Heart right ventricle (tissue), 16 donors: ENCODE measurements at regions not wholly inside any gene's neighbourhood (a gene's known extent, or its start where the extent isn't known, plus 50 kb on each side); places are given as distances from the start of the nearest gene placed in this dataset.

Source experiments
- ATAC-seq, 8 donors: fragments of 200-7000 bp; cut with Tn5 transposase; one replicate each; pipeline ENCODE4 v1.9.1; 2020; ENCODE audit warnings: mild to moderate bottlenecking in 8 of 8, moderate library complexity in 8 of 8, moderate number of reproducible peaks in 1 of 8
- DNase-seq, 2 donors: peaks; one replicate each; pipeline ENCODE4 v3.0.0-alpha.2; 2020
- H3K27ac ChIP-seq, 10 donors: fragments of 200-600 bp; sonication (generic) in 2 of 10; one replicate each; pipeline versions ENCODE4 v1.5.0 to v1.8.0; 2020 to 2022; ENCODE audit warnings: mild to moderate bottlenecking in 3 of 10
- H3K27me3 ChIP-seq, 7 donors: fragments of 200-600 bp; one replicate each; pipeline ENCODE4 v1.8.0; 2021 to 2022; ENCODE audit warnings: mild to moderate bottlenecking in 2 of 7
- H3K36me3 ChIP-seq, 9 donors: fragments of 200-600 bp; sonication (generic) in 1 of 9; one replicate each; pipeline versions ENCODE4 v1.5.0 to v1.8.0; 2020 to 2022; ENCODE audit warnings: mild to moderate bottlenecking in 2 of 9
- H3K4me1 ChIP-seq, 9 donors: fragments of 200-600 bp; sonication (generic) in 1 of 9; one replicate each; pipeline versions ENCODE4 v1.5.0 to v1.8.0; 2020 to 2022; ENCODE audit warnings: mild to moderate bottlenecking in 4 of 9
- H3K4me3 ChIP-seq, 10 donors: fragments of 200-600 bp; sonication (generic) in 2 of 10; one replicate each; pipeline versions ENCODE4 v1.5.0 to v1.8.0; 2020 to 2022; ENCODE audit warnings: mild to moderate bottlenecking in 7 of 10, moderate library complexity in 2 of 10
- H3K9me3 ChIP-seq, 11 donors: fragments of 200-600 bp in 10 of 11; sonication (generic) in 2 of 11; one replicate each; pipeline versions ENCODE4 v1.5.0 to v1.8.0; 2013 to 2022; ENCODE audit warnings: mild to moderate bottlenecking in 2 of 11, control low read depth in 1 of 11, moderate library complexity in 1 of 11
- WGBS, 2 donors: extraction: QIAGEN DNeasy Blood & Tissue Kit; methylation state at CpG; one replicate each; pipeline ENCODE4 v1.1.7; 2013; ENCODE audit warnings: inconsistent platforms in 1 of 2; 5-methylcytosine and 5-hydroxymethylcytosine counted together
- intact Hi-C, 10 donors: fragments of 100-400 bp; cut with DNase I; formaldehyde crosslinking; loops; one replicate each; pipeline versions ENCODE4 v1.11.1 to v1.14.2; 2022
- TF ChIP-seq, protein P1 (sequence below), 9 donors: fragments of 200-600 bp; sonication (generic) in 2 of 9; IDR thresholded peaks; one replicate each; pipeline versions ENCODE4 v1.5.0 to v1.8.0; 2021 to 2022; ENCODE audit warnings: antibody characterized with exemption in 9 of 9, mild to moderate bottlenecking in 5 of 9, moderate library complexity in 1 of 9
- donor health status: Arrhythmogenic right ventricular cardiomyopathy.
- donor health status: ischemic (EF 13 %, LVEDD 7.1; RV severe dilation, severe dysfunction).
- donor health status: healthy with polysubstance abuse.
- donor health status: DM: no; HTN: yes; CAD: no.
- donor health status: DM: no; HTN: no; CAD: no.
- donor health status: ischemic (EF 25% LVEDD 6.9; RV normal size, moderate dysfunction).
- donor health status: ischemic (EF 25% LVEDD 5.7; RV mildly dilated, moderate dysfunction).
- donor health status: healthy.
- donor health status: DM: yes; HTN: yes; CAD: no.
- donor health status: Ischemic cardiomyopathy.
- donor health status: ischemic (EF 35%, LVEDD 5.7; RV mildly dilated, moderate dysfunction).
- donor health status: nonischemic (EF 11% LVEDD 7.7; RV severe dilation, severe dysfunction).
- donor health status: DM: yes; HTN: yes; CAD: no.
- donor health status: PGD.
- donor health status: ischemic (EF 29% LVEDD 5.4; RV normal size, mild dysfunction).
- donor health status: nonischemic (EF 23%, LVEDD 6.1; RV moderate dilation, normal function).

DNA sequence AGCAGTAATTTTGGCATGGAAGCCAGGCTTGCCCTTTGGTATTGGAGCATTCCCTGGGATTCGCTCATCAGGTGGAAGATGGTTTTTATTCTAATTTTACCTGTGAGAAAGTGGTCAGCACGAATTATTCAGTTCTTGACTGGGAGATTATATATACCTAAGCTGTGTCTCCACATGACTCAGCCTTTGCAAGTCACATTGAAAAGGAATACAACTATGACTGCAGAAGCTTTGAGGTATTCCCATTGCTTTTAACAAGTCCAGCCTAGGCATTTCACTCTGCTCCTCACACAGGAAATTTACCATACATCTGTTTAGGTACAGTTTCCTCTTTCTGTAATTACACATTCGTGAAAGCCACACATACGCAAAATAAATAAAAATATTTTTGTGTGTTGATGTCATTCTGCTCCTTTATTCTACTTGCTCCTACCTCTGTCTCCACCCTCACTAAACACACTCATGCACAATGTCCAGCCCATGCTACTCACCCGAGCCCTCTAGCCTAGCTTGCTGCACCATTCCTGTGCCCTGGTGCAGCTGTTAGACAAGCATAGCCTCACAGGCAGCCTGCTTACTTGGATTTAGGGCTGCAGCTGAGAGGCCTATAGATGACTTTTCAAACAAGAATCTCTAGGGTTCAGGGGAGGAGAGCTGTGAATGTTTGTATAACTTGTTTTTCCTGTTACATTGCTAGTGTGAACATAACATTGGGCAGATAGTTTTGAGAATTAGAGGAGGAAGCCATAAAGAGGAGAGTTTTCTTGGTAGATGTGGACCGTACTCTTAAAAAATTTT is 504.4 kb upstream of the FAT1 start:
- H3K36me3 ChIP-seq = no peaks in the 10 kb centered on the region
- H3K4me3 ChIP-seq = no peak overlapping the region
- TF ChIP-seq, protein P1, sequence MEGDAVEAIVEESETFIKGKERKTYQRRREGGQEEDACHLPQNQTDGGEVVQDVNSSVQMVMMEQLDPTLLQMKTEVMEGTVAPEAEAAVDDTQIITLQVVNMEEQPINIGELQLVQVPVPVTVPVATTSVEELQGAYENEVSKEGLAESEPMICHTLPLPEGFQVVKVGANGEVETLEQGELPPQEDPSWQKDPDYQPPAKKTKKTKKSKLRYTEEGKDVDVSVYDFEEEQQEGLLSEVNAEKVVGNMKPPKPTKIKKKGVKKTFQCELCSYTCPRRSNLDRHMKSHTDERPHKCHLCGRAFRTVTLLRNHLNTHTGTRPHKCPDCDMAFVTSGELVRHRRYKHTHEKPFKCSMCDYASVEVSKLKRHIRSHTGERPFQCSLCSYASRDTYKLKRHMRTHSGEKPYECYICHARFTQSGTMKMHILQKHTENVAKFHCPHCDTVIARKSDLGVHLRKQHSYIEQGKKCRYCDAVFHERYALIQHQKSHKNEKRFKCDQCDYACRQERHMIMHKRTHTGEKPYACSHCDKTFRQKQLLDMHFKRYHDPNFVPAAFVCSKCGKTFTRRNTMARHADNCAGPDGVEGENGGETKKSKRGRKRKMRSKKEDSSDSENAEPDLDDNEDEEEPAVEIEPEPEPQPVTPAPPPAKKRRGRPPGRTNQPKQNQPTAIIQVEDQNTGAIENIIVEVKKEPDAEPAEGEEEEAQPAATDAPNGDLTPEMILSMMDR (IDR thresholded peaks at IDR 0.05) = no peak
- peaks cover 0 to 3% (median 0%) of the 10 kb centered on the region in 11 donors for H3K9me3 ChIP-seq
- intact Hi-C loops = no loop called here
- no peaks in the 10 kb centered on the region for H3K27me3 ChIP-seq
- H3K4me1 ChIP-seq = no peaks in the 10 kb centered on the region
- no peak overlapping the region for H3K27ac ChIP-seq
- ATAC-seq (no peak), DNase-seq (no peak)
- WGBS, 2 donors = 73 to 81% methylated on average over 6 of the region's 6 CpGs

DNA sequence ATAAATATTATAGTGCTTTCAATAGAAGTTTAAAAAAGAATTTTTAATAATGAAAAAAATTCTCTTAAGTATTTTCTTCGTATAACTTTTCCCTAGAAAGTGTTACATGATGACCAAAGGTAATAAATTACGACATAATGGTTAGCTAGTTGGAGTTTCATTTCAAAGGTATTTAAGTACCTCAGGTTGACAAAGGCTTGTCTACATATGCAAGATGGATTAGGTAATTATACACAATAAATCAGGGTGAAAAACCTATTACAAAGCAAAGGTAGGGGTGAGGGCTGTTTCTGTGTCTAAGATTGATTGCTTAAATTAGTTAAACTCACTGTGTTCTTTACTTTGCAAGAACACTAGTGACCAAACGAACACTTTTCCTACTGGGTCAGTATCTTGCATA is 508.5 kb upstream of the FAT1 start:
- no peaks in the 10 kb centered on the region for H3K36me3 ChIP-seq
- no peaks in the 10 kb centered on the region for H3K27me3 ChIP-seq
- no peak for DNase-seq
- peaks cover 0 to 3% (median 0%) of the 10 kb centered on the region in 9 donors for H3K4me1 ChIP-seq
- no peak overlapping the region for H3K27ac ChIP-seq
- 74 to 80% methylated on average over 3 of the region's 3 CpGs for WGBS, 2 donors
- H3K9me3 ChIP-seq = no peaks in the 10 kb centered on the region
- intact Hi-C loops = no loop called here
- TF ChIP-seq, protein P1 (IDR thresholded peaks at IDR 0.05) = no peak
- no peak for ATAC-seq
- no peak overlapping the region for H3K4me3 ChIP-seq

DNA sequence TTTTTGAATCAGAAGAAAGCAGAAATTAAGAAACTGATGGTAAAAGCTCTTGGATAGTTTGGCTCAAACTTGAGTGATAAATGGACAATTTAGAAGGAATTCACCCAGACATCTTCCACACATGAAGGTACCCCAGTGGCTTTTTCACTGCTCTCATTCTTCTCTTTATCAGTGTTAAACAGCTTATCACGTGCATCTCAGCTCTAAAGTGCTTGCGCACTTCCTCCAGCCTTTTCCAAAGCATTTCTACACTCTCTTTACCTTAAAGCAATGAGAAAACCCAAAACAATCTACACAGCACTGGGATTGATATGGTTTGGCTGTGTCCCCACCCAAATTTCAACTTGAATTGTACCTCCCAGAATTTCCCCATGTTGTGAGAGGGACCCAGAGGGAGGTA is 509.1 kb upstream of the FAT1 start:
- H3K36me3 ChIP-seq = no peaks in the 10 kb centered on the region
- H3K4me1 ChIP-seq = peaks cover 0 to 3% (median 0%) of the 10 kb centered on the region in 9 donors
- 43 to 73% methylated on average over 2 of the region's 2 CpGs for WGBS, 2 donors
- TF ChIP-seq, protein P1 (IDR thresholded peaks at IDR 0.05) = no peak
- intact Hi-C loops = no loop called here
- no peaks in the 10 kb centered on the region for H3K27me3 ChIP-seq
- no peaks in the 10 kb centered on the region for H3K9me3 ChIP-seq
- no peak overlapping the region for H3K27ac ChIP-seq
- ATAC-seq (no peak), DNase-seq (no peak)
- no peak overlapping the region for H3K4me3 ChIP-seq

DNA sequence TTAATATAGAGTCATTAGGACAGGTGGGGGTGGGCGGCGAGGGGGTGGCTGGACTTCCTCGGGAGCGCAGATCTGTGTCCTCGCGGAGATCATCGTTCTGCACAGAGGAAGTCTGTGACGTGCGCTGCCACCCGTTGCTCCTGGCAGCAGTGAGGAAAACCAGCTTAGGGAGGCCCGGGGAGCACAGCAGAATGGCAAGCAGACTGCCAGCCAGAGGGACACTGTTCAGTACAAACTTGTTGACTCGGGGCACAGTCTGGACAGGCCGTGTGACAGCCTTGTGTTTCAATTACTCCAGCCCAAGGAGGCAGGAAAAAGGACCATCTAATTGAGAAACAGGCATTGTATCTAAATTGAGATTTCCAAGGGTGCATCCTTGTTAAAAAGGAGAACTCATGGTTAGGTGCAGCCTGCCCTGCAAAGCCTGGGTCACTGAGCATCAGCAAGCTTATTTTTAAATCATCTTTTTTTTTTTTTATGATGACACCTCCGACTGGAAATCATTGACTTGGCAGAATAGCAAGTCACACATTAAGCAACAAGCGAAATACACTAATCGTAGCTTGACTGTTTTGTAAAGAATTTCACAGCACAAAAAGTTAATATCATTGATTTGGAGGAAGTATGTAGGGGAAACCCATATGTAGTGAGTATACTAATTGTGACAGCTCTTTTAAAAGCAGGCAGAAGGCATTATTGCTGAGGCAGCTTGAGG is 512.0 kb upstream of the FAT1 start:
- Histone ChIP-seq H3K4me3 (no peak overlapping the region), H3K27ac (no peak overlapping the region), H3K36me3 (no peaks in the 10 kb centered on the region), H3K4me1 (peaks cover 0 to 3% (median 0%) of the 10 kb centered on the region in 9 donors), H3K9me3 (no peaks in the 10 kb centered on the region), H3K27me3 (no peaks in the 10 kb centered on the region)
- intact Hi-C loops = no loop called here
- DNase-seq = no peak
- WGBS, 2 donors = 79 to 80% methylated on average over 16 of the region's 16 CpGs
- TF ChIP-seq, protein P1 (IDR thresholded peaks at IDR 0.05) = no peak
- ATAC-seq = no peak
